Fibroblast of villous mesenchyme (primary cell): ENCODE measurements at regions not wholly inside any gene's neighbourhood (a gene's known extent, or its start where the extent isn't known, plus 50 kb on each side); places are given as distances from the start of the nearest gene placed in this dataset.
A peak's percentile ranks its signal among the peaks of the same experiment; 100 is the strongest.

ENCODE experiments used
- DNase-seq: peaks from one replicate; pipeline ENCODE4 v3.0.0-alpha.2; 2010; ENCODE audit warnings: low read depth
- H3K4me3 ChIP-seq: 2 replicates; pipeline ENCODE4 v1.5.1; 2011; ENCODE audit warnings: low read depth, mild to moderate bottlenecking, low read length
- CTCF ChIP-seq: IDR thresholded peaks from 2 replicates; pipeline ENCODE4 v1.5.1; 2012; ENCODE audit warnings: low read depth, mild to moderate bottlenecking, low read length; ENCODE audit not compliant: insufficient read depth

DNA sequence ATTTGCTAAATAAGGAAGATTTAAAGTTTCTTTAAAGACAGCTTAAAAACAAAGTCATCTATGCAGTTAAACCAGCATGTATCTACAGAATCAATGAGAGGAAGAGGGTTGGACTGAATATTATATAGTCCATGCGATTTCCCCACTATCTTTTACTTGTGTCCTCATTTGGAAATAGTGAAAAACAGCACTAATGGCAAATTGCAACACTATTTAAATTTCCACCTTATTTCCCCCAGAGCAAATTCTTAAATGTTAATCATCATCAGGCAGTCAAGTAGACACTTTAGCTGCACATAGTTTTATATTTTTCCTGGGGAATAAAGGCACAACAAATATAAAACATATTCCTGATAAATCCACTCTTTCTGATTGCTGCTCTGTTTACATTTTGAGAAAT, 114.6 kb downstream of the LCA5 start:
- no peak for DNase-seq
- no peak for TF ChIP-seq CTCF
- no peak overlapping the region for H3K4me3 ChIP-seq

DNA sequence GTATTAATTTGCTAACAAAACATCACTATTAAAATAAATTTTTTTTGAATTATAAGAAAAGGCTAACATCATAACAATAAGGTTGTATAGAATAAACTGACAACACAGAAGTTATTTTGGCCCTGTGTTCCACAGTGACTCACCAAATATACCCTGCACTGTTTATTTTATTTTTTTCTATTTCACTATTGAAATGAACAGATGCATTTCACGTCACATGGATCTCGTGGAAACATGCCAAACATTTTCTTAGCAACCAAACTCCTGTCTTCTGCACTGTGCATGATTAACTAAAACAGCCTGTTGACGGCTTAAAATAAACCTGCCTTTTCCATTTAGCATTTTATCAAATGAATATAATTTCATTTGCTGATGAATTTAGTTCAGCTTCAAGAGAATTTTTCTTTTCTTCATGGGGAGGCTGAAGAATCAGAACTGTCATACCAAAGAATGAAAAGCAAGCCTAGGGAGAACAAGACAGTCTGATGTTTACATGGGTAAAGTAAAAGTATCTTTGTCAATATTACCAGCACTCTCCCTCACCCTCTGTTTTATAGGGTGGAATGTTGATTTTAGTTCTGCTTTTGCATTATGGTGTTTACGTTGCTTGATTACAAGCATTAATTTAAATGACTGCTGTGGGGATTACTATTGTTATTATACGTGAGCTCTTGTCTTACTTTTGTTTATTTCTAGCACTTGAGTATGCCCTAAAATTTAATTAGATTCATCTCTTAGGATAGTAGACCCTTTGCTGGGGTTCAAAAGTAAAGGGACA, 115.3 kb downstream of the LCA5 start:
- peak; percentile 86 for DNase-seq
- TF ChIP-seq CTCF: no peak
- H3K4me3 ChIP-seq: no peak overlapping the region

DNA sequence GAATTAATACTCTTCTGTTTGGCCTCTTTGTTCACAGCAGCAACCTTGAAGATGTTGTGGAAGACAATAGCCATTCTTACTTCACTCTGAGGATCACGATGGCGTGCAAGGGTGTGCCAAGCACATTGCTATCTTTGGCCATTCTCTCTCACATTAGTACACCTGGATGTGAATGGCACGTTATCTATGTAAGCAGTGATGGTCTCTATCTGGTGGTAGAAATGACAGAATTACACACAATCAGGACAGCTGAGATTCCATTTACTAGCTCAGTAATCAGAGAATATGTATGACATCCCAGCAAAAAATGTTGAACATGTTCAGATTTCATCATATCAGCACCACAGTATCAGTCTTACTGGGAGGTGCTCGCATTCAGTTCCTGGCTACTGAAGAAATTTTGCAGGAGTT, 116.2 kb downstream of the LCA5 start:
- H3K4me3 ChIP-seq: no peak overlapping the region
- peak; percentile 45 for DNase-seq
- TF ChIP-seq CTCF: no peak

DNA sequence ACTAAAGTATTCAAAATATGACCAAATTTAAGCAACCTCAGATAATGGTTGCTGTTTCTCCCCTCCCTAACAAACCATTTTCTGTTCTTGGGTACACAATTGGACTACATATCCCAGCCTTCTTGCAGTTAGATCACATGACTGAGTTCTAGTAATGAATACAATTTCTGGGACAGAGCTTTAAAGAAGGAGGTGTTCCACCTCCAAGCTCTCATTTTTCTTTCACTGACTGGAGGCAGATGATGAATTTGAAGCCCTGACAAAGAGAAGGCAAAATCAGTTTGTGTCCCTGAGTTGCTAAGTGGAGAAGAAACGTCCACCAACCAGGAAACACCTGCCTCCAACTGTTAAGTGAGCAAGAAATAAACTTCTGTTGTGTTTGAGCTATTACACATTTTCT, 117.2 kb downstream of the LCA5 start:
- TF ChIP-seq CTCF: no peak
- no peak overlapping the region for H3K4me3 ChIP-seq
- DNase-seq: no peak

DNA sequence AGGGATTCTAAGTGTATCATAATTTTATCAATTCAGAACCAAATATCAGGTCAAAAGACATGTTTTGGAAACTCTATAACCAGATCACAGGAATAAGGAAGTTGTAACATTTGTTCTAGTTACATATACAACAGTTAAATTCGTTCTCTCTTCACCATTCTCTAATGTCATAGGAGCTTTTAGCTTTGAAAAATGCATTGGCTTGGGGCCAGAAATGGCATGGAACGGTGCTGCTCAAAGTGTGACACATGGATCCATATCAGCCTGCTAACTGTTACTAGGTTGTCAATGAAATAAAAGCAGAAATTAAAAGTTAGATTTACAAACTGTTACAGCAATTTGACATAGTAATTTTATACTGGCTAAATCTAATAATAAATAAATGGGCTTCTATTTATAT, 120.3 kb downstream of the LCA5 start:
- no peak for TF ChIP-seq CTCF
- no peak overlapping the region for H3K4me3 ChIP-seq
- no peak for DNase-seq

DNA sequence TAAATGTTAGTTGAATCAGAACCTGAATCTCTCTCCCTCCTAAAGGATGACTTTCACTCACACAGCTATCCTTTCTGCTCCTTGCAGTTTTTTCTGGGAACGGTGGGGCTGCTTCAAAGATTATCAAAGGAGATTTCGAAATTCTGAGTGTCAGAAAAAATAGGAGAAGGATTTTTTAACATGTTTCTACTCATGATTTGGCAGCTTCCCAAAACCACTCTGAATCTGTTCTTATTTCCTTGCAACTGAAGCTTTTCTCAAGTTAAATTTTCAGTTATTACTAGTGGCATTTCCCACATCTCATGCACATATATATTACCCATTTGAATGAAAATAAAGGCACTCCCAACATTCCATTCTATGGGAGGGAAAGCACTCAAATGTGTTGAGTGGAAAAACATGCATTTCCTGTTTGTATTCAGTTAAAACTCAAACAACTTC, 123.6 kb downstream of the LCA5 start:
- no peak overlapping the region for H3K4me3 ChIP-seq
- peak; percentile 72 for DNase-seq
- TF ChIP-seq CTCF: no peak

DNA sequence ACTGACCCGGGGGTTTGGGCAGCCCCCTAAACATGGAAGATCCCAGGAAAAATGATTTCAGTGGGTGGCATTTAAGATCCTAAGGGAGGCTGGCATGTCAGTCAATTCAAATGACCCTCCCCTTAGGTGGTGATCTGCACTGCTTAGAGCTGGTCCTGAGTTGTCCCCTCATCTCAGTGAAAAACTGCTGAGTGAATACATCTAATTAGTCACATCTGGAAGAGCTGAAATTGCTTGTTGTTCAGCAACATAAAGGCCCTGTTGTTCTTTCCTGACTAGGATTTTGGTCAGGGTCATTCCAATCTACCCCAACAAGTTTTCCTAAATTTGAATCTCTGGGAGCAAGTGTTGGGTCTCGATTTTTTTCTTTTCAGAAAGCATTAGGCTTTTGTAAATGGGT, 126.4 kb downstream of the LCA5 start:
- no peak for TF ChIP-seq CTCF
- no peak overlapping the region for H3K4me3 ChIP-seq
- DNase-seq: no peak
